ENCODE measurements at regions not wholly inside any gene's neighbourhood (a gene's known extent, or its start where the extent isn't known, plus 50 kb on each side); places are given as distances from the start of the nearest gene placed in this dataset.

DNA sequence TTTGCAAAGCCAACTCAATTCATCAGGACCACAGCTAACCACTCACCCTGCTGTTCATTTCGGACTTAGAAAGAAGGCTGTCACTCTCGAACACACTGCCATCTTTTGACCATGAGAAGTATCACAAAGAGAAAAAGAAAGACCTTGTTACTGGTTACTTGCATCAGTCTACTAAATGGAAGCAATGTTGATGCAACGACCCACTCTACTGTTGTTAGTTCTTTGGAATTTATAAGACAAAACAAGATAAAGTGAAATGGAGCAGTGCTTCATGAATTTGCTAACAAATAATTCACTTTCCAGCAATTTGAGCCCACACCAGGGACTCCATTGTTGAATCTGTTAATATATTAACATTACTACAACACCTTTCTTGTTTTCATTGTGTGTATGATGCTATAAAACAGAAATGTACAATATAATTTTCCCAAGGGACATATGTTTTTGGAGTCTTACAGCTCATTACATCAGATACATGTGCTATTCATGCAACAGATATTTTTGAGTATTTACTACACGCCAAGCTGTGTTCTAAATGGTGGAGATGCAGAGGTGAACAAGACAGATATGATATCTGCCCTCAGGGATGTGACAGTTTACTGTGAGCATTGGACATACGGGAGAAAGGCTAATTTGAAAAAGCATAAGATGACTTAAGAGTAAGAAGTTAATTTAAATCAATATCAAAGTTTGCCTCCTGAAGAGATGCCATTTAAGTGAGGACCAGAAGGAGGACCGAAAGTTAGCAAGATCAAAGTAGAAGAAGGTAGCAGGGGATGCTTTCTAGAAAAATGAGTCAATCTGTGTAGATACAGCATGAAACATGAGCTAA, 87.2 kb downstream of the AREG start:
- 60 to 63% methylated on average over 6 of the region's 6 CpGs for WGBS, 2 donors
- H3K4me3 ChIP-seq, result no peak overlapping the region
- H3K9me3 ChIP-seq, result no peaks in the 10 kb centered on the region
- peak; percentile 33 for DNase-seq
- no peaks in the 10 kb centered on the region for H3K4me1 ChIP-seq
- no peak for TF ChIP-seq POLR2A (IDR thresholded peaks at IDR 0.05)
- TF ChIP-seq, protein P1, sequence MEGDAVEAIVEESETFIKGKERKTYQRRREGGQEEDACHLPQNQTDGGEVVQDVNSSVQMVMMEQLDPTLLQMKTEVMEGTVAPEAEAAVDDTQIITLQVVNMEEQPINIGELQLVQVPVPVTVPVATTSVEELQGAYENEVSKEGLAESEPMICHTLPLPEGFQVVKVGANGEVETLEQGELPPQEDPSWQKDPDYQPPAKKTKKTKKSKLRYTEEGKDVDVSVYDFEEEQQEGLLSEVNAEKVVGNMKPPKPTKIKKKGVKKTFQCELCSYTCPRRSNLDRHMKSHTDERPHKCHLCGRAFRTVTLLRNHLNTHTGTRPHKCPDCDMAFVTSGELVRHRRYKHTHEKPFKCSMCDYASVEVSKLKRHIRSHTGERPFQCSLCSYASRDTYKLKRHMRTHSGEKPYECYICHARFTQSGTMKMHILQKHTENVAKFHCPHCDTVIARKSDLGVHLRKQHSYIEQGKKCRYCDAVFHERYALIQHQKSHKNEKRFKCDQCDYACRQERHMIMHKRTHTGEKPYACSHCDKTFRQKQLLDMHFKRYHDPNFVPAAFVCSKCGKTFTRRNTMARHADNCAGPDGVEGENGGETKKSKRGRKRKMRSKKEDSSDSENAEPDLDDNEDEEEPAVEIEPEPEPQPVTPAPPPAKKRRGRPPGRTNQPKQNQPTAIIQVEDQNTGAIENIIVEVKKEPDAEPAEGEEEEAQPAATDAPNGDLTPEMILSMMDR (IDR thresholded peaks at IDR 0.05), result no peak
- H3K27me3 ChIP-seq, result no peaks in the 10 kb centered on the region
- intact Hi-C loops (cut with DNase I; ENCODE audit: low total_unique reads), result no loop called here
- H3K36me3 ChIP-seq (ENCODE audit: low read depth, missing control alignments), result no peaks in the 10 kb centered on the region
- H3K27ac ChIP-seq, result no peak overlapping the region

DNA sequence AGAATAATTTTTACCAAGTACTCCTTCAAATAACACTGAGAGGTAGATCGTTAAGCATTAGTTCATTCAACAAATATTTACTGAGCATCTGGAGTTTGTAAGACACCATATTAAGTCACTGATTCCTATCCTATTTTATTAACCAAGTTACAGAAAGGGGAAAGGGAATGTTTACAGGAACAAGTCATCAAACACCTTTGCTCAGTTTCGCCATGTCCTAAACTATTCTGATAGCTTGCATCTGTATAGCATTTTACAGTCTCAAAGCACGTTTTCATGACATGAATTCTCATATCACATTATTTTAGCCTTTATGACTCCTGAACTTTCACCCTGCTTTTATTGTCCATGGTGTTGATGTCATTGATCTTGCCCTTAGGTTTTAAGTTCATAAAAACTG, 89.2 kb downstream of the AREG start:
- DNase-seq, result no peak
- intact Hi-C loops (cut with DNase I; ENCODE audit: low total_unique reads), result no loop called here
- Histone ChIP-seq H3K4me1 (no peaks in the 10 kb centered on the region), H3K4me3 (no peak overlapping the region), H3K27ac (no peak overlapping the region), H3K36me3 (ENCODE audit: low read depth, missing control alignments) (no peaks in the 10 kb centered on the region), H3K9me3 (no peaks in the 10 kb centered on the region), H3K27me3 (no peaks in the 10 kb centered on the region)
- TF ChIP-seq POLR2A (IDR thresholded peaks at IDR 0.05), result no peak
- TF ChIP-seq, protein P1 (IDR thresholded peaks at IDR 0.05), result no peak
- 83 to 85% methylated on average over 3 of the region's 3 CpGs for WGBS, 2 donors

DNA sequence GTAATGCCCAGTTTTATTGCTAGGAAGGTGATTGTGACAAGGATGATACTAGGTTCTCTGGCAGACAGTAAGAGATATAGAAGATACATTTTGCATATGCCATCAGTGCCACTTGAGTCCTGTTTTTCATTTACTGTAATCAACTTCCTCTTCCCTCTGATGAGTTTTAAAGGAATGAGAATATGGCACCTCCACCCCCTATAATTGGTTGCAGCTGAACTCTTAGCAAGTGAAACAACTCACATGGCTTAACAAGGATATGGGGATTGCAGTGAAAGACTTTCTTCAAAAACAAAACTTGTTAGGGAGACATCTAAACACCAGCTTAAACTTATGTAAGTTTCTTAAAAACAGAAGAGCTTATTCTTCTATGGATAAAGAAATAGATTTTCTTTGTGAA, 90.0 kb downstream of the AREG start:
- intact Hi-C loops (cut with DNase I; ENCODE audit: low total_unique reads), result no loop called here
- no peaks in the 10 kb centered on the region for H3K36me3 ChIP-seq (ENCODE audit: low read depth, missing control alignments)
- no peak for TF ChIP-seq POLR2A (IDR thresholded peaks at IDR 0.05)
- TF ChIP-seq, protein P1 (IDR thresholded peaks at IDR 0.05), result no peak
- H3K4me3 ChIP-seq, result no peak overlapping the region
- no peak for DNase-seq
- H3K27me3 ChIP-seq, result no peaks in the 10 kb centered on the region
- no peak overlapping the region for H3K27ac ChIP-seq
- no peaks in the 10 kb centered on the region for H3K9me3 ChIP-seq
- no peaks in the 10 kb centered on the region for H3K4me1 ChIP-seq

DNA sequence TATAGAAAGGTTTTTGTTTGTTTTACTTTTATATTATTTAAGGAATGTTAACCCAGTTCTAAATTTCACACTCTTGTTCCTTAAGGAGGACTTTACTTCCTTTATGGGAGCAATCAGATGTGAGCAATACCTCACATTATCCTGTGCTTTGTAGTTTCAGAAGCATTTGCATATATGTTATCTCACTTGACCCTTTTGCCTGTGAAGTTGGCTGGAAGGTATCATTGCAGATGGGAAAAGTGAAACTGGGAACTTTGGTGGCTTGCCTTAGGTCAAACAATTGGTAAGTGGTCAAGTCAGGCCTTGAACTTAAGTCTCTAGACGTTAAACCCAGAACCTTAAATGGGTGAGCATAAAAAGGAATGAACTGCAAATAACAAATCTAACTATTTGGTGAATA, 90.6 kb downstream of the AREG start:
- Histone ChIP-seq H3K4me1 (no peaks in the 10 kb centered on the region), H3K36me3 (ENCODE audit: low read depth, missing control alignments) (no peaks in the 10 kb centered on the region), H3K9me3 (no peaks in the 10 kb centered on the region), H3K4me3 (no peak overlapping the region), H3K27me3 (no peaks in the 10 kb centered on the region), H3K27ac (no peak overlapping the region)
- TF ChIP-seq, protein P1 (IDR thresholded peaks at IDR 0.05), result no peak
- TF ChIP-seq POLR2A (IDR thresholded peaks at IDR 0.05), result no peak
- 71 to 74% methylated on average over 1 of the region's 1 CpG for whole genome bisulfite sequencing, 2 donors
- no peak for DNase-seq
- intact Hi-C loops (cut with DNase I; ENCODE audit: low total_unique reads), result no loop called here

DNA sequence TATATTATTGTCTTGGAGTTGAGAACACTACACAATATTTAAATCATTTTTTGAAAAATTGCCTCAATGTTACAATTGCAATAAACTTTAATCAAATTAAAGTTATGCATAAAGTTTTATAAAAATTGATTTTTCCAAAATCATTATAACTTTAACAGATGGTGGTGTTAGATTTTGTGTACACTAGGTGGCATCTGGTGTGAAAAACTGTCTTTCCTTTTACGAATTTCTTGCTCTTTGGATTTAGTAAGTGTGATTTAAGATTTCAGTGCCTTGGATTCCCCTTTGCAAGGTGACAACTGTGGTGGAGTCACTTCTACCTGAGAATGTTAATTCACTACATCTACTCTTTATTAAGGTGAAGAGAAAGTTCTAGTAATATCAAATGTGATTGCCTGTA, 91.6 kb downstream of the AREG start:
- intact Hi-C loops (cut with DNase I; ENCODE audit: low total_unique reads), result no loop called here
- Histone ChIP-seq H3K27ac (no peak overlapping the region), H3K27me3 (no peaks in the 10 kb centered on the region), H3K4me3 (no peak overlapping the region), H3K36me3 (ENCODE audit: low read depth, missing control alignments) (no peaks in the 10 kb centered on the region), H3K9me3 (no peaks in the 10 kb centered on the region), H3K4me1 (no peaks in the 10 kb centered on the region)
- TF ChIP-seq POLR2A (IDR thresholded peaks at IDR 0.05), result no peak
- TF ChIP-seq, protein P1 (IDR thresholded peaks at IDR 0.05), result peak in 2 of 3 experiments; percentile 2 to 14
- 43 to 49% methylated on average over 1 of the region's 1 CpG for WGBS, 2 donors
- no peak for DNase-seq
